ENCODE measurements at regions not wholly inside any gene's neighbourhood (a gene's known extent, or its start where the extent isn't known, plus 50 kb on each side); places are given as distances from the start of the nearest gene placed in this dataset.

DNA sequence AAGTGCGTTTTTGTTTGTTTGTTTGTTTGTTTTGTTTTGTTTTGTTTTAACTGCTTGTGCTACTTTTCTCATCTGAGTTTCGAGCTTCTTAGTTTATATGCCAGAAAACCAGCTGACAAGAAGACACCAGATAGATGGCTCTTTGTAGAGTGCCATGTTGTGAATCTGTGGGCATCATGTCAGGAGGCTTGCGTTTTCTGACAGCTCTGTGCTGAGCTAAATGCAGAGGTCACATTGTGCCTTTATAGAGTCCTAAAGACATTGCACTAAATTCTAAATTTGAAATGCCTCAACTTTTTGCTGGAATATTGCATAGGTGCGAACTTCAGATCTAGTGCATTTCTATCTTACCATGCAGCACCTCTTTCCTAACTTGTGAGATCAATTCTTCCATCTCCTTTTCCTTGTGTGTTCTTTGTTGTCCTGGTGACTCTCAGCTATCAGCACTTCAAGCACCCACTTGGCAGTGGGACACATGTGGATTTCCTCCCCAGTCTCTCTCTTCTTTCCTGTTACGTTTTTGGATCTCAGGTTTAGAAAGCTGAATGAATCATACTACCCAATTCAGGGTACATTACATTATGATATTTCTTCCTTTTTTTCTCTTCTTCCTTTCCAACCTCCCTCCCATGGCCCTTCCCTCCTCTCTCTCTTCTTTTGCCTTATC is 379.0 kb upstream of the RPS23 start:
- TF ChIP-seq ZNF24 (IDR thresholded peaks at IDR 0.05) (no peak), MTF1 (CRISPR knock-in tag; IDR thresholded peaks at IDR 0.05) (no peak)
- TF ChIP-seq, protein P1, sequence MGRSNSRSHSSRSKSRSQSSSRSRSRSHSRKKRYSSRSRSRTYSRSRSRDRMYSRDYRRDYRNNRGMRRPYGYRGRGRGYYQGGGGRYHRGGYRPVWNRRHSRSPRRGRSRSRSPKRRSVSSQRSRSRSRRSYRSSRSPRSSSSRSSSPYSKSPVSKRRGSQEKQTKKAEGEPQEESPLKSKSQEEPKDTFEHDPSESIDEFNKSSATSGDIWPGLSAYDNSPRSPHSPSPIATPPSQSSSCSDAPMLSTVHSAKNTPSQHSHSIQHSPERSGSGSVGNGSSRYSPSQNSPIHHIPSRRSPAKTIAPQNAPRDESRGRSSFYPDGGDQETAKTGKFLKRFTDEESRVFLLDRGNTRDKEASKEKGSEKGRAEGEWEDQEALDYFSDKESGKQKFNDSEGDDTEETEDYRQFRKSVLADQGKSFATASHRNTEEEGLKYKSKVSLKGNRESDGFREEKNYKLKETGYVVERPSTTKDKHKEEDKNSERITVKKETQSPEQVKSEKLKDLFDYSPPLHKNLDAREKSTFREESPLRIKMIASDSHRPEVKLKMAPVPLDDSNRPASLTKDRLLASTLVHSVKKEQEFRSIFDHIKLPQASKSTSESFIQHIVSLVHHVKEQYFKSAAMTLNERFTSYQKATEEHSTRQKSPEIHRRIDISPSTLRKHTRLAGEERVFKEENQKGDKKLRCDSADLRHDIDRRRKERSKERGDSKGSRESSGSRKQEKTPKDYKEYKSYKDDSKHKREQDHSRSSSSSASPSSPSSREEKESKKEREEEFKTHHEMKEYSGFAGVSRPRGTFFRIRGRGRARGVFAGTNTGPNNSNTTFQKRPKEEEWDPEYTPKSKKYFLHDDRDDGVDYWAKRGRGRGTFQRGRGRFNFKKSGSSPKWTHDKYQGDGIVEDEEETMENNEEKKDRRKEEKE (IDR thresholded peaks at IDR 0.05): no peak
- TF ChIP-seq, protein P2, sequence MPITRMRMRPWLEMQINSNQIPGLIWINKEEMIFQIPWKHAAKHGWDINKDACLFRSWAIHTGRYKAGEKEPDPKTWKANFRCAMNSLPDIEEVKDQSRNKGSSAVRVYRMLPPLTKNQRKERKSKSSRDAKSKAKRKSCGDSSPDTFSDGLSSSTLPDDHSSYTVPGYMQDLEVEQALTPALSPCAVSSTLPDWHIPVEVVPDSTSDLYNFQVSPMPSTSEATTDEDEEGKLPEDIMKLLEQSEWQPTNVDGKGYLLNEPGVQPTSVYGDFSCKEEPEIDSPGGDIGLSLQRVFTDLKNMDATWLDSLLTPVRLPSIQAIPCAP (CRISPR knock-in tag; IDR thresholded peaks at IDR 0.05; ENCODE audit: low read depth): no peak

Measured in HepG2 (cell line).